SK-N-SH (cell line): ENCODE measurements at regions not wholly inside any gene's neighbourhood (a gene's known extent, or its start where the extent isn't known, plus 50 kb on each side); places are given as distances from the start of the nearest gene placed in this dataset.

ENCODE experiments used
- CTCF ChIA-PET: fragments of 300-600, 350-600 bp; formaldehyde crosslinking; extraction: SDS; loops from one replicate; lab custom pipeline; 2021; lab: Yijun Ruan, JAX
- POLR2A ChIA-PET: fragments of 350-600 bp; sonication (Branson Sonifier 250); formaldehyde crosslinking; extraction: SDS; loops from one replicate; lab custom pipeline; 2020; ENCODE audit warnings: antibody characterized with exemption, inconsistent platforms; lab: Yijun Ruan, JAX
- DNase-seq: peaks from one replicate; pipeline ENCODE4 v3.0.0; 2012
- H2AFZ ChIP-seq: fragments of 200-600 bp; sonication (generic); 2 replicates; pipeline ENCODE4 v1.8.1; 2016; ENCODE audit warnings: antibody characterized with exemption, mild to moderate bottlenecking, low read depth
- H3F3A ChIP-seq: fragments of 200-600 bp; sonication (generic); replicated peaks from 2 replicates; pipeline ENCODE3; 2016; ENCODE audit warnings: antibody characterized with exemption, mild to moderate bottlenecking; ENCODE audit not compliant: insufficient read depth
- H3K27ac ChIP-seq, 2 experiments: fragments of 200-500 bp in 1 of 2; fragments of 200-600 bp in 1 of 2; sonication (Bioruptor generic) in 1 of 2; sonication (generic), shearing (Covaris generic) in 1 of 2; 2 replicates each; pipeline versions ENCODE4 v1.5.1 to v1.6.1; 2014 to 2016; ENCODE audit warnings: low read depth in 2 of 2, inconsistent platforms in 1 of 2, low read length in 1 of 2, mild to moderate bottlenecking in 1 of 2, mixed read lengths in 1 of 2
- H3K27me3 ChIP-seq: fragments of 200-600 bp; sonication (generic), shearing (Covaris generic); 2 replicates; pipeline ENCODE4 v1.6.1; 2016; ENCODE audit warnings: mixed run types; ENCODE audit not compliant: insufficient read depth
- H3K36me3 ChIP-seq, 2 experiments: fragments of 200-500 bp in 1 of 2; fragments of 200-600 bp in 1 of 2; sonication (Bioruptor generic) in 1 of 2; sonication (generic) in 1 of 2; replicated peaks in 1 of 2; 2 replicates each; pipeline versions ENCODE3 to v1.5.1; 2014 to 2016; ENCODE audit warnings: low read length in 1 of 2, mild to moderate bottlenecking in 1 of 2; ENCODE audit not compliant: insufficient read depth in 2 of 2, control insufficient read depth in 1 of 2
- H3K4me1 ChIP-seq, 2 experiments: fragments of 200-500 bp in 1 of 2; fragments of 200-600 bp in 1 of 2; sonication (Bioruptor generic) in 1 of 2; sonication (generic), shearing (Covaris generic) in 1 of 2; 2 replicates each; pipeline versions ENCODE4 v1.5.1 to v1.6.1; 2014 to 2016; ENCODE audit warnings: low read depth in 1 of 2, low read length in 1 of 2, mixed run types in 1 of 2; ENCODE audit not compliant: insufficient read depth in 2 of 2, control insufficient read depth in 1 of 2
- H3K4me2 ChIP-seq: fragments of 200-600 bp; sonication (generic), shearing (Covaris generic); 2 replicates; pipeline ENCODE4 v1.6.1; 2017; ENCODE audit warnings: mixed run types
- H3K4me3 ChIP-seq, 2 experiments: fragments of 200-500 bp in 1 of 2; fragments of 200-600 bp in 1 of 2; sonication (Bioruptor generic) in 1 of 2; sonication (generic), shearing (Covaris generic) in 1 of 2; 2 replicates each; pipeline versions ENCODE4 v1.5.1 to v1.8.1; 2014 to 2016; ENCODE audit warnings: low read depth in 2 of 2, inconsistent platforms in 1 of 2, low read length in 1 of 2, mild to moderate bottlenecking in 1 of 2, mixed read lengths in 1 of 2, moderate library complexity in 1 of 2
- H3K79me2 ChIP-seq: fragments of 200-600 bp; sonication (generic); 2 replicates; pipeline ENCODE4 v1.8.1; 2017; ENCODE audit warnings: mild to moderate bottlenecking; ENCODE audit not compliant: insufficient read depth
- H3K9ac ChIP-seq: fragments of 200-600 bp; sonication (generic); 2 replicates; pipeline ENCODE4 v1.6.1; 2017; ENCODE audit warnings: mixed run types
- H3K9me2 ChIP-seq: fragments of 200-600 bp; sonication (generic); 2 replicates; pipeline ENCODE4 v1.6.1; 2017; ENCODE audit warnings: mixed run types
- H3K9me3 ChIP-seq: fragments of 200-600 bp; sonication (generic); 2 replicates; pipeline ENCODE4 v1.6.1; 2017; ENCODE audit warnings: mixed run types, mild to moderate bottlenecking, moderate library complexity
- H4K20me1 ChIP-seq: fragments of 200-600 bp; sonication (generic); 2 replicates; pipeline ENCODE4 v1.6.1; 2017; ENCODE audit warnings: mild to moderate bottlenecking, mixed run types; ENCODE audit not compliant: insufficient read depth
- CHD2 ChIP-seq: fragments of 150-350 bp; IDR thresholded peaks from 2 replicates; pipeline ENCODE4 v1.6.1; 2018; ENCODE audit warnings: low read length; ENCODE audit not compliant: partially characterized antibody
- EP300 ChIP-seq, 2 experiments: IDR thresholded peaks; 2 replicates each; pipeline versions ENCODE4 v1.4.0 to v1.6.1; 2012; ENCODE audit warnings: borderline replicate concordance in 1 of 2, low read depth in 1 of 2, low read length in 1 of 2
- FOSL2 ChIP-seq: IDR thresholded peaks from 2 replicates; pipeline ENCODE4 v1.4.0; 2012; ENCODE audit warnings: low read depth, mild to moderate bottlenecking, moderate library complexity, borderline replicate concordance
- FOXM1 ChIP-seq: IDR thresholded peaks from 2 replicates; pipeline ENCODE4 v1.4.0; 2012; ENCODE audit warnings: low read depth, mild to moderate bottlenecking
- GATA2 ChIP-seq: sonication (generic); formaldehyde crosslinking; IDR thresholded peaks from 2 replicates; pipeline ENCODE4 v1.5.0; 2020; ENCODE audit warnings: mild to moderate bottlenecking, missing genetic modification reagents
- IRF3 ChIP-seq: fragments of 150-350 bp; IDR thresholded peaks from 2 replicates; pipeline ENCODE4 v1.6.1; 2016; ENCODE audit warnings: mild to moderate bottlenecking, low read depth, low read length
- JUND ChIP-seq: IDR thresholded peaks from 2 replicates; pipeline ENCODE4 v1.4.0; 2012
- MEF2A ChIP-seq: IDR thresholded peaks from 2 replicates; pipeline ENCODE4 v1.4.0; 2012; ENCODE audit warnings: low read depth, borderline replicate concordance
- NFIC ChIP-seq: IDR thresholded peaks from 2 replicates; pipeline ENCODE4 v1.4.0; 2012; ENCODE audit warnings: borderline replicate concordance
- NRF1 ChIP-seq: IDR thresholded peaks from 2 replicates; pipeline ENCODE4 v1.6.1; 2012; ENCODE audit warnings: low read depth, mild to moderate bottlenecking, low read length
- PBX3 ChIP-seq: IDR thresholded peaks from 2 replicates; pipeline ENCODE4; 2012
- REST ChIP-seq: IDR thresholded peaks from 2 replicates; pipeline ENCODE4 v1.6.1; 2012; ENCODE audit warnings: mild to moderate bottlenecking, low read depth, low read length, moderate library complexity
- RFX5 ChIP-seq: IDR thresholded peaks from 2 replicates; pipeline ENCODE4 v1.6.1; 2012; ENCODE audit warnings: mild to moderate bottlenecking, improper control_type of control experiment, low read length
- RXRA ChIP-seq: IDR thresholded peaks from 2 replicates; pipeline ENCODE4 v1.4.0; 2012; ENCODE audit warnings: low read depth, mild to moderate bottlenecking, borderline replicate concordance
- SIN3A ChIP-seq: IDR thresholded peaks from 2 replicates; pipeline ENCODE4 v1.6.1; 2012; ENCODE audit warnings: low read depth, mild to moderate bottlenecking, low read length, moderate library complexity, borderline replicate concordance
- TCF12 ChIP-seq: IDR thresholded peaks from 2 replicates; pipeline ENCODE4 v1.4.0; 2012
- USF1 ChIP-seq: IDR thresholded peaks from 2 replicates; pipeline ENCODE4 v1.4.0; 2012; ENCODE audit warnings: low read depth, borderline replicate concordance
- USF2 ChIP-seq: fragments of 150-350 bp; IDR thresholded peaks from 2 replicates; pipeline ENCODE4 v1.6.1; 2017; ENCODE audit warnings: antibody characterized with exemption, low read length, low read depth, borderline replicate concordance
- ZBTB33 ChIP-seq: IDR thresholded peaks from 2 replicates; pipeline ENCODE4 v1.4.0; 2012; ENCODE audit warnings: low read depth, borderline replicate concordance

- TF ChIP-seq FOSL2 (no peak), GATA2 (CRISPR knock-in tag) (no peak), CHD2 (no peak), RXRA (no peak), MEF2A (no peak), EP300 (IDR thresholded peaks at IDR 0.05; ENCODE audit: borderline replicate concordance in 1 of 2, low read depth in 1 of 2, low read length in 1 of 2) (no peak), USF1 (no peak), TCF12 (no peak), IRF3 (no peak), USF2 (no peak), PBX3 (no peak), SIN3A (no peak), RFX5 (no peak)
These were observed 151.7 kb upstream of the ITGA4 start (continued) for GRCh38 chr2:181305301-181306123.

- no peaks in the 10 kb centered on the region for H3K9me3 ChIP-seq
- H3K79me2 ChIP-seq, result no peaks in the 10 kb centered on the region
- TF ChIP-seq RFX5 (no peak), SIN3A (no peak), JUND (no peak), FOXM1 (no peak), ZBTB33 (no peak), NFIC (no peak), NRF1 (no peak), REST (no peak)
- no peak overlapping the region for H3K9ac ChIP-seq
- no peaks in the 10 kb centered on the region for H3K27me3 ChIP-seq
- POLR2A ChIA-PET, result no interaction called here
- H3K36me3 ChIP-seq, result no peaks in the 10 kb centered on the region
- H3K4me2 ChIP-seq, result no peak overlapping the region
- H3K9me2 ChIP-seq, result no peaks in the 10 kb centered on the region
- H3K27ac ChIP-seq, result no peak overlapping the region
- H4K20me1 ChIP-seq, result no peaks in the 10 kb centered on the region
- H3K4me1 ChIP-seq, result peaks cover 0 to 5% of the 10 kb centered on the region in 2 experiments; a peak in 1 of 4 replicates
- CTCF ChIA-PET, result no interaction called here
- no peak overlapping the region for H3K4me3 ChIP-seq
- DNase-seq, result no peak
- peak overlapping the region; percentile 81; the same call in 1 of the 2 replicates for H2AFZ ChIP-seq
- H3F3A ChIP-seq, result no peaks in the 10 kb centered on the region
These were observed 150.4 kb upstream of the ITGA4 start for GRCh38 chr2:181306785-181307184.
